NOMO-1 (cell line): ENCODE measurements at regions not wholly inside any gene's neighbourhood (a gene's known extent, or its start where the extent isn't known, plus 50 kb on each side); places are given as distances from the start of the nearest gene placed in this dataset.
"Not testable (repeated sequence)": the region's sequence is repeated elsewhere in the genome, so short reads cannot be mapped to it uniquely, and the experiment has no call there.

Experiments
- DNase-seq, 2 experiments: peaks; one replicate each; lab custom pipeline; 2025; ENCODE audit not compliant: unreplicated experiment in 2 of 2; lab: John Stamatoyannopoulos, UW

DNA sequence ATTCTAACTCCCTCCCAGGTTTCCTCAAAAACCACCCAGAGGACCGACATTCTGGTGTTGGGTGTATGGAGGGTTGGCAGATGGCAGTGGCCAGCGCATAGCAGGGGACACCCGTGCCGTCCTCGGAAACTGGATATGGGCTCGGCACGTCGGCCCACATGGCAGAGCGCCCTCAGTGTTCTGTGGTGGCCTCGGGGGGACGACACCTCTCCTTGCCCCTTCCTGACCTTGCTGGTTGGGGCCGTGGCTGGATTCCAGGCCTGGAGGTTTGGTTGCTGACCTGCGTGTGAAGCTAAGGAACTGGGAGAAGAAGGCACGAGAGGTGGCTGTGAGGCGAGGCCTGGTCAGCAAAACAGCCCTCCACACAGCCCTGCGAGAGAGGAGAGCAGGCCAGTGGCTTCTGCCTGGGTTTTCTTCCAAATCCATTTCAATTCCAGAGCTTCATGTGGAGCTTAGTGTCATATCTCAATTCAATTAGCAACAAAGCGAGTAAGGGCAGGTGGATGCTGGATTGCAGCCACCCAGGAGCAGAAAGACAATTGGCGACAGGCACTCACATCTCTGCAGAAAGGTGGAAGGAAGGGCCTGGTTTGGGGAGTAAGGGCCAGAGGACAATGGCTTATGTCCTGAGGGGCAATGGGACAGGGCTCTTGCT lies 478.4 kb downstream of the BRD1 start:
- no peak for DNase-seq

DNA sequence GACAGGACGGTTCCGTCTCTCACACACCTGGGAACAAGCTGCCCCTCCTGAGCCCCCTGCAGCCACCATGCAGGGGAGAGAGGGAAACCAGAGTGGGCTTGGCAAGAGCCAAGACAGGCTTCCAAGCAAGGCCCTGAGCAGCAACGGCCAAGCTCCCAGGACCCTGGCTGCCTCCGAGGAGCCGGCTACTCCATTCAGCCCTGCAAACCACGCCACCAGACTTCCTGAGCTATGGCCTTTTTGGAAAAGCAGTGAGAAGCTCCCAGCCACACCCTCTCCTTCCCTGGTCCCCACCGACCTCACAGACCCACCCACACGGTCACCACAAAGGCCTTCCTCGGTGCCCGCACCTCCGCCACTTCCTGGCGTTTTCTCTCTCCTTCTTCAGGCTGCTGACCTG lies 479.0 kb downstream of the BRD1 start:
- DNase-seq = no peak

GRCh38 chr22:49347376-49347775 lies 480.3 kb downstream of the BRD1 start:
- no peak for DNase-seq

- no peak for DNase-seq
Measured at GRCh38 chr22:49345896-49346295, 481.8 kb downstream of the BRD1 start.

GRCh38 chr22:49344656-49345055 lies 483.0 kb downstream of the BRD1 start:
- no peak for DNase-seq

DNA sequence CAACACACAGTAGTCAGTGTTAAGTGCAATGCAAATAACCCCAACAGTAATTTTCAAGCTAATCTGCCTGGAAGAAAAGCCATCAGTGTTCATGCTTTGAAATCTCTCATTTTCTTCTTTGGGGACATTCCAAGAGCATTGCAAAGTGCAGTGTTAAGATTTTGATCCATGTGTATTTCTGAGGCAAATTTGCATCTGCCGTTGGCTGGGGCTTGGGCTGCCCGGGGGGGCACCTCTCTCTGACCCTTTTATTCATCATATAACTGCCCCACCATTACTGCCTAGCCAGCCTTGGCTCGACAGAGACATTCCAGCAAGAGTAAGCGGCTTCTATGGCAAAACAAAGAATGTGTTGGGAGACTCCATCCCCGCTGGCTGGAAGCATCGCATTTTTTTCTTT lies 483.5 kb downstream of the BRD1 start:
- no peak for DNase-seq

DNA sequence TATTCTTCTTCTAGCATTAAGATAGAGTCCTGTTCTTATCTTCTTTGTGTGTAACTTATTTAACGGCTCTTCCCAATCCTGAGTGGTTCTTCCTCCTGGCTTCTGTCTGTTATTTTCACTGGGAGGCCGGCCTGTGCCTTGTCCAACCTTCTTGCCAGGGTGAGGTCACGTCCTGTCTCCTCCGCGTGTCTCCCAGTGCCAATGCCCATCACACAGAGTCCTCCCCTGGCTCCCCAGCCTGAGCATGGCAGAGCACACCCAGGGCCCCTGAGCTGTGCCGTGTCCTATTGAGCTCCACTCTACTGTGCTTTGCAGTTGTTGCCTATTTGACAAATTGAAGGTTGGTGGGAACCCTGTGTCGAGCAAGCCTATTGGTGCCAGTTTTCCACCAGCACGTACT lies 487.3 kb downstream of the BRD1 start:
- DNase-seq = no peak

DNA sequence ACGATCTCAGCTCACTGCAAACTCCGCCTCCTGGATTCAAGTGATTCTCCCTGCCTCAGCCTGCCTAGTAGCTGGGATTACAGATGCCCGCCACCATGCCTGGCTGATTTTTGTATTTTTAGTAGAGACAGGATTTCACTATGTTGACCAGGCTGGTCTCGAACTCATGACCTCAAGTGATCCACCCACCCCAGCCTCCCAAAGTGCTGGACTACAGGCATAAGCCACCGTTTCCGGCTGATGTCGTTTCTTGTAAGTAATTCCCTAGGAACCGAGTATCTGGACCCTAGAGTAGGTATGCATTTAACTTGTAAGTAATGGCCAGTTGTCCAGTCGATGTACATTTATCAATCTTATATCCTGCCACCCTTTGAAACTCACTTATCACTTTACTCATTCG lies 491.2 kb downstream of the BRD1 start:
- not testable (repeated sequence) for DNase-seq

GRCh38 chr22:49334976-49335375 lies 492.7 kb downstream of the BRD1 start:
- DNase-seq = no peak

- no peak for DNase-seq
Measured at GRCh38 chr22:49334449-49334789, 493.3 kb downstream of the BRD1 start.

DNA sequence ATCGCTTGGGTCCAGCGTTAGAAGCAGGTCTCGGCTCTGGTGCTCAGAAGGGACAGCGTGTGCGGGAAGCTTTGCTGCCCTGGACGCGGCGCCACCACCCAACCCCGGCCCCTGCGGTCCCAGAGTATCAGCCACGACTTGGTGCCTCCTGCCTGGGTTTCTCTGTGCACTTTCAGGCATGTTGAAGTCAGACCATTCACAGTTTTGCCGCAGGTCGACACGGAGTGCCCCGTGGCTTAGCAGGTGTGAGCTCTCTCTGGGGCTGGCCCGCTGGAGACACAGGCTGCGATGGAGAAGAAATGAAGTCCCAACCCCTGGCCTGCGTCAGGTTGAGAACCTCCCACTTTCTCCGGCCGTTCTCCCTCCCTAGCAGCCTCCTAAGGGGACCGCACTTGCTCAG lies 494.5 kb downstream of the BRD1 start:
- no peak for DNase-seq

DNA sequence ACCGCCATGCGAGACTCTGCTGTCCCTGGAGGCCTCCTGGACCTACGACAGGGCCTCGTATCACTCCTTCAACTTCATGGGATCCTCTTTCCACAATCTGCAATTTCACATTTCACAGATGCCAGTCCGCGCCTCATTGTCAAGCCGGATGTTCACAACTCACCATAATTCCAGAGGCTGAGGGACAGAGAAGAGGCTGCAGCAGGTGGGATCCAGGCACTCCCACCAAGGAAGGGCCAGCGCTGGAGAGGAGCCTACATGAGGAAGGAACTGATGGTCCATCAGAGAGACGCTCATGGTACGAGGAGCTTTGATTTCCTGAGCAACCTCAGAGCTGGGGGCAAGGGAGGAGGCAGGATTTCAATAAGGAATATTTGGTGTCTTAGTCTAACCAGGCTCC lies 495.0 kb downstream of the BRD1 start:
- DNase-seq = no peak

DNA sequence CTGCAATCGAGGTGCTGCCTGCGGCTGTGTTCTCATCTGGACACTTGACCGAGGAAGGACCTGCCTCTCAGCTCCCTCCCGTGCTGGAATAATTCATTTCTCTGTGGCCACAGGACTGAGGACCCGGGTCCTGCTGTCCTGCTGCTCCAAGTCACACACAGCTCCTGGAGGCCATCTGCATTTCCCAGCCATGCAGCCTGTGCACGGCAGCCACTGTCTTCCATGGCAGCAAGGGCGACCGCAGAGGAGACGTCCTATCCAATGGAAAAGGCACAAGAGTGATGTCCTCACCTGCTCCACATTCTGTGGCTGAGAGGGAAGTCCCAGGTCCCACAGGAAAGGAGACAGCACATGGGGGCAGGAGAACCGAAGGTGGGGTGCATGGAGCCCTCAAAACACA lies 495.8 kb downstream of the BRD1 start:
- DNase-seq = no peak

DNA sequence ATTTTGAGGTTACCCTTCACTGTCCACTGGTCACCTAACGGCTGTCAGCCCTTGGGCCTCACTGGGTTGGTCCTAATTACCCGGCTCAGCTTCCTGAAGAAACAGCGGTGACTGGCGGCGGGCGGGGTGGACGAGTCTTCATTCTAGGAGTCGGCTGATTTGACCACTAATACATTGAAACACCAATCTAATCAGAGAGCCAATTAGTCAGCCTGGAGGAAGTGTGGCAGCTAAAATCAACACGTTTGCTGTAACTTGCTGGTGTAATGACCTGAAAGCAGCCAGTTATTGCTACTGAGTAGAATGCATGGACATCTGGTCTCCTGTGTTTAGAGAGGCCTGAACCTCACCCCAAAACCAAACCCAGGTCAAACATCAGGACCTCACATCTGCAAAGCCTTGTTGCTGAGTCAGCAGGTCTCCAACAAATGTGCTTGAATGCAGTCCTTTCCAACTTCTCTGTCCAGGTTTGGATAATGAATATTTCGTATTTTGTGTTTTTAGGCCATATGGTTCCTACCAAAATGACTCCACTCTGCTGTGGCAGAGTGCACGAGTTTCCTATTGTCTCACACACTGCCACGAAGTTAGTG lies 496.4 kb downstream of the BRD1 start:
- DNase-seq = no peak

DNA sequence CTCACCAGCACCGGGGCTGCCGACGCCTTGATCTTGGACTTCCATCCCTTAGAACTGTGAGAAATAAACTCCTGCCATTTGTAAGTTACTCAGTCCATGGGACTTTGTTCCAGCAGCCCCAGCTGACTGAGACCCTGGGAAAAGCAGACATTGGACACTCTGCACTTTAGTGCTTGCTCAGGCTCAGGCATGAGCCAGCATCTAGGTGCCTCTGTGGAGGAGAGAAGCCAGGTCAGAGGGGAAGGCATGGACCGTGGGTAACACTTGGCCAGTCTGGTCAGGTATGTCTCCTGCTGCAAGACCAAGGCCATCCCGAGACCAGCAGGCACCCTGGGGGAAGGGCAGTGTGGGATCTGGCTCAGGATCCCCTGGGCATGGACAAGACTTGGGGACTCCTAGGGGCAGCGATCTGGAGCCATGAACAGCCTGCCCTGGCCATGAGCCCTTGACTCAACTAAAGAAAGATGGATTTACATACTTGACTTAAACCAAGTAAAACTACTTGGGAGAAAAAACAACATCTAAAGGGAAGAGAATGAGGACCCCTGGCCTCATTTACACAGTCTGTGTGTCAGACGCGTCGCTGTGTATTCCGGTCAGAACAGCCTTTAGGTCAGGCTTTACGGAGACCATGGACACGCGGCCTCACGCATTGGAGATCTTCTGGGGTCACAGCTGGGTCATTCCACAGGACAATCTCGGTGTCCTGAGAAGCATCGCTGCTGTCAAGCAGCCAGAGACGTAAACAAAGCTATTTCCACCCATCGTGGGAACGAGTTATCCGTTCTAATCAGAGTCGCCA lies 497.1 kb downstream of the BRD1 start:
- no peak for DNase-seq

DNA sequence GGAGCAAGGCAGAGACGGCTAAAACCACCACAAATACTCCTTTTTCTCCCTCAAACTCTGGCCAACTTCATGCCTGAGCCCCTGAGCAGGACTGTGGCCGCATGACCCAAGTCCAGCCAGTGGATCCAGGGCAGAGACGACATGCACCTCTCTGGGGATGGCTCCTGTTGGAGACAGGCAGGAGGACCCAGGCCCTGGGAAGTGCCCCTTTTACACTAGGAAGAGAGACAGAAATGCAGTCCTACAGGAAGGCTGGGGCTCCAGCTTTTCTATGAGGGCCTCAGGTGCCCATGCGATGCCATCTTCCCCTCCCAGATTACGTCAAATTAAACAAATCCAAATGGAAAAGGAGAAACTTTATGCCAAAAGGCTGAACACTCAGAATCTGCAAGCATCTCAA lies 498.0 kb downstream of the BRD1 start:
- DNase-seq = no peak

DNA sequence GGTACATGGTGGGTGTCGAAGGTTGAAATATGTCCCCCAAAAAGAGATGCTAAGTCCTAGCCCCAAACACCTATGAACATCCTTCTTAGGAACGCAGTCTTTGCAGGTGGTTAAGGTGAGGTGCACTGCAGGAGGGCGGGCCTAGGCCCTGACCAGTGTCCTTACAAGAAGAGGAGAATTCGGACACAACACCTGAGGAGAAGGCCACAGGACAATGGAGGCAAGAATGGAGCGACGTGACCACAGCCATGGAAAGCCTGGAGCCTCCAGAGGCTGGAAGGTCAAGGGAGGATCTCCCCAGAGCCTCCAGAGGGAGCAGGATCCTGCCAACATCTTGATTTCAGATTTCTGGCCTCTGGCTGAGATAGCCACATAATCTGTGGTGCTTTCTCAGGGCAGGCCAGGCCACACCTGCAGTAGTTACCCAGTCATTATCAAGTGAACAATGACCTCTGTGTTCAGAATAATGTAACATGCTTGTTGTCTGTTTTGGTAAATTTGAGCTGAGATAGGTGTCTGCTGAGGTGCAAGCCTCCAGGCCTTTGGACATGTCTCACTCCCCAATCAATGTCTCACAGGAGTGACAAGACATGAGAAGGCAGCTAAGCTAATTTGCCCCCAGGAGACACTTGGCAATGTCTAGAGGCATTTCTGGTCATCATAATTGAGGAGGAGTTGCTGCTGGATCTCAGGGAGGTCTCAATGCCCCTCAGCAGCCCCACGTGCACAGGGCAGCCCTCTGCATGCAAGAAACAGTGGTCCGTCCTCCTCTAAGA lies 498.9 kb downstream of the BRD1 start:
- no peak for DNase-seq

- no peak for DNase-seq
Measured at GRCh38 chr22:49328118-49328475, 499.6 kb downstream of the BRD1 start.

GRCh38 chr22:49327411-49328117 lies 500.1 kb downstream of the BRD1 start:
- no peak for DNase-seq

- DNase-seq = no peak
Measured at GRCh38 chr22:49326558-49326957, 501.1 kb downstream of the BRD1 start.
